22Rv1 (cell line): ENCODE measurements at regions not wholly inside any gene's neighbourhood (a gene's known extent, or its start where the extent isn't known, plus 50 kb on each side); places are given as distances from the start of the nearest gene placed in this dataset.

ENCODE experiments used
- ZFX ChIP-seq: fragments of 450-650 bp; IDR thresholded peaks from 2 replicates; pipeline ENCODE4 v1.6.1; 2017; ENCODE audit warnings: antibody characterized with exemption, borderline replicate concordance
- TF ChIP-seq, protein P1 (sequence below): fragments of 450-650 bp; IDR thresholded peaks from 2 replicates; pipeline ENCODE4 v1.5.1; 2017; ENCODE audit warnings: mild to moderate bottlenecking

DNA sequence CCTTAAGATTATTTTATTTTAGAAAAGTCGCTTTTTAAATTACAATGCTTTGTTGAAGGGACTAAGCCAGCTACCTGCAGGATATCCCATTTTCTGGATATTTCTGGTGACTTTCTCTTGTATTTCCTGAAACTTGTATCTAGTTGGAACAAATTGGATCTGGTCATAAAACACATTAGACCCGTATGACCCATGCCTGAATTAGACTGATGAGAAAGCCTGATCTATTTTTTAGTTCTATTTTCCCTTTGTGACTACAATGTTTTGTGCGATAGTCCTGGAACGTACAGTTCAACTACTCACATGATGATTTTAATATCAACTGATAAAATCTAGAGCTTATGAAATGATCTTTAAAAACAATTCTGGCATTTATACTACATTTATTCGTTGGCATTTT, 151.8 kb downstream of the RHOU start:
- TF ChIP-seq, protein P1, sequence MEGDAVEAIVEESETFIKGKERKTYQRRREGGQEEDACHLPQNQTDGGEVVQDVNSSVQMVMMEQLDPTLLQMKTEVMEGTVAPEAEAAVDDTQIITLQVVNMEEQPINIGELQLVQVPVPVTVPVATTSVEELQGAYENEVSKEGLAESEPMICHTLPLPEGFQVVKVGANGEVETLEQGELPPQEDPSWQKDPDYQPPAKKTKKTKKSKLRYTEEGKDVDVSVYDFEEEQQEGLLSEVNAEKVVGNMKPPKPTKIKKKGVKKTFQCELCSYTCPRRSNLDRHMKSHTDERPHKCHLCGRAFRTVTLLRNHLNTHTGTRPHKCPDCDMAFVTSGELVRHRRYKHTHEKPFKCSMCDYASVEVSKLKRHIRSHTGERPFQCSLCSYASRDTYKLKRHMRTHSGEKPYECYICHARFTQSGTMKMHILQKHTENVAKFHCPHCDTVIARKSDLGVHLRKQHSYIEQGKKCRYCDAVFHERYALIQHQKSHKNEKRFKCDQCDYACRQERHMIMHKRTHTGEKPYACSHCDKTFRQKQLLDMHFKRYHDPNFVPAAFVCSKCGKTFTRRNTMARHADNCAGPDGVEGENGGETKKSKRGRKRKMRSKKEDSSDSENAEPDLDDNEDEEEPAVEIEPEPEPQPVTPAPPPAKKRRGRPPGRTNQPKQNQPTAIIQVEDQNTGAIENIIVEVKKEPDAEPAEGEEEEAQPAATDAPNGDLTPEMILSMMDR = no peak
- no peak for TF ChIP-seq ZFX
